ENCODE measurements at regions not wholly inside any gene's neighbourhood (a gene's known extent, or its start where the extent isn't known, plus 50 kb on each side); places are given as distances from the start of the nearest gene placed in this dataset.

DNA sequence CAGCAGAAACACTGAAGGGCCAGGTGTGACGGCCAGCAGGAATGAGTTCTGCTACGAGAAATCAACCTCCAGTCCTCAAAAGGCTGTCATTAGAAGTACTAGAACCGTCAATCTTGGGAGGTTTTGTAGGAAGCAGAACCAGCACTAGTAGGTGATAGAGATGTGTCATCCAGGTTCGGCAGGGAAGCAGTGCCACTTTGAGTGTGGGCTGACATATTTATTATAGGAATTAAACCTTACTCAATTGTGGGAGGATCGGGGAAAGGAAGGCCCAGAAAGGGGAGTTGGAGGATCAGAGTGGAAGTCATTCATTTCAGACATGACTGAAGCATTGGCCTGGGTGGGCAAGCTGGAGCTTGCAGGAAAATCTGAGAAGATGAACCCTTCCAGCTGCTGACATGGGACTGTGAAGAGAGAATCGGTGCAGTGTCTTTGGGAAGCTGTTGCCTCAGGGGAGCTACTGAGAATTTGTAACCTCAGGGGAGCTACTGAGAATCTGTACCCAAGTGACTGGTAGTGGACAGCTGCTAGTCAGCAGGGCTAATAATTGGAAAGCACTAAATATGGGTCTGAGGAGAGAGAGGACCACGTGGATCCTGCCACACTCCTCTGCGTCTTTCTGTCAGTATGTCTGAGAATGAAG, 177.4 kb downstream of the SPRY1 start:
- DNase-seq (ENCODE audit: low read depth) = no peak

DNA sequence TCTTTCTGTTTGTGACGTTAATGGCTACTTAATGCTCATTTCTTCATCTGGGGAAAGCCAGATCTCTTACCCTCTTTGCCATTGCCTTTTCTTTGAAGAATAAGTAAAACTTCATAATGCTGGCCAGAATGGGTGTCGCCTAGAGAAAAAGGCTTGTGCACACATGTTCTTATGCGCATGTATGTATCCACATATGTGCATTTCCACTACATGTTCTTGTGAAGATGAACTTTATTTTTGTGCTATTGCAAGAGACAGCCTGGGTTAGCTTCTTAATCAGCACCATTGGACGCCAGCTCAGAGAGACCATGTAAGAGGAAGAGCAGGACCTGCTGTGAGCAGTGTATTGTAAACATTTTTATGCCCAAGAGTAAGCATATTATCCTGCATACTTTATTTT, 178.7 kb downstream of the SPRY1 start:
- DNase-seq (ENCODE audit: low read depth) = no peak

DNA sequence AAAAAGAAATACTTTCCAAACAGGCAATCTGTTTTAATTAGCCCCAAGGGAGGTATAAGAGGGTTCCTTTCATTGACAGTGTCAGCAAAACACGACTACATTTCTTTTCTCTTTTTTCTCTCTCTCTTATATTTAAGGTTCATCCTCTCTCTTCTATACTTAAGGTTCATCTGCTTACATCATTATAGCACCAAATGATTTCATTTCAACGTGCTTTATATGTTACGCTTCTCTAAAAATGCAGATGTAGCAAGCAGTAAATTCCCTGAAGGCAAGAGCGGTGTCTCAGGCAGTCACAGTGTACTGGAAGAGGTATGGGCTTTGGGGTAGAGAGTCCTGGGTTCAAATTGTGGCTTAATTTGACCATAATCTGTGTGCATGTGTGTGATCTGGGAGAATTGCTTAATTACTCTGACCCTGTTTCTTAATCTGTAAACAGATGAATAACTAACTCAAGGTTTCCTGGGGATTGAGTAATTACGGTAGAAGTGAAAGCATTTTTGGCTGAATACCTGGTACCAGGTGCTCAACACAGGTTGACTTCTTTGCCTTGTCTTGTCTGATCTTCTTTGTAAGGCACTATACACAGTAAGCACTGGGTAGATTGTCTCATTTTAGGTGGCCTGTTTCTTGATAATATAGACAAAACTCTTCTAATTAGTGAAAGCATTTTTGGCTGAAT, 180.8 kb downstream of the SPRY1 start:
- DNase-seq (ENCODE audit: low read depth) = no peak

- no peak for DNase-seq (ENCODE audit: low read depth)
Measured at GRCh38 chr4:123578276-123579029, 181.9 kb downstream of the SPRY1 start.

DNA sequence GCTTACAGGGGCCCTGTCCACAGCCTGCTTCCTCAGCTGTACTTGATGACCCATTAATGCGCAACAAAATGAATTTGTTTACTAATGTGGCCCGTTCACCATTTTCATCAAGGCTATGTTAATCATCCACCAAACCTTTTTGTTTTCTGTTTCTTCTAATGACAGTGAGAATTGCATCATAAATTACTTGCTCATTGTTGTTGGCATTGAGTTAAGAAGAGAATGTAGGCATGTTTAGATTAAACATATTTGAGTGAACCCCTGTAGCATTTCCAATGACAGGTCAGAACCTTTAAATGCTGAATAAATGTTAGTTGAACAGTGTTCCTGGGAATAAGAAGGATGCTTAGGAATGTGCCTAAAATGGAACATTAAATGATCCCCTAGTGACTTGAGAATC, 183.4 kb downstream of the SPRY1 start:
- DNase-seq (ENCODE audit: low read depth) = peak; percentile 45

DNA sequence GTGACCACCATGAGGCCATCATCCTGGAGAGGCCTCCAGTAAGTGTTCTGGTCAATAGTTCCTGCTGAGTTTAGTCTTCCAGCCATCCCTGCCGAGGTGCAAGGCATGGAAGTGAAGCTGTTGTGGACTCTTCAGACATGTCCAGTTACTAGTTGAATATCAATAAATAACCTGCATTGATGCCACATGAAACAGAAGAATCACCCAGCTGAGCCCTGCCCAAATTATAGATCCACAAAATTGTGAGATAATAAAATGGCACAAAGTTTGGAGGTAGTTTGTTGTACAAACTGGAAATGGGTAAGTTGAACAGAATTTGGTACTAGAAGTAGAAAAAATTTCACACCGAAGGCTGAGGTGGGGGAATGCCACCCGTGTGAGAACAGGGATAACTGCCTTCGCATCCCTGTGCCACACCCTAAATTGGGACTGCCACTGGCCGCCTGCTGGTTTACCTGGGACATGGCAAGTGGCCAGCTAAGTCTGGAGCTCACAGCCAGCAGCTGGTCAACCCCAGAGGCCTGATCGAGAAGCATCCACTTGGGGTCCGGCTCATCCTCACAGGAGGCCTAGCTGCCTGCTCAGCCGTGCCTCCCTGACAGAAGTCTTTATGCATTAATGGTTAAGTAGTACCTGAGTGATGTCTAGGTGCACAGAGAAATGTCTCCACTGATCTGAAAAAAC, 184.5 kb downstream of the SPRY1 start:
- no peak for DNase-seq (ENCODE audit: low read depth)

- no peak for DNase-seq (ENCODE audit: low read depth)
Measured at GRCh38 chr4:123581802-123582201, 185.2 kb downstream of the SPRY1 start.

DNA sequence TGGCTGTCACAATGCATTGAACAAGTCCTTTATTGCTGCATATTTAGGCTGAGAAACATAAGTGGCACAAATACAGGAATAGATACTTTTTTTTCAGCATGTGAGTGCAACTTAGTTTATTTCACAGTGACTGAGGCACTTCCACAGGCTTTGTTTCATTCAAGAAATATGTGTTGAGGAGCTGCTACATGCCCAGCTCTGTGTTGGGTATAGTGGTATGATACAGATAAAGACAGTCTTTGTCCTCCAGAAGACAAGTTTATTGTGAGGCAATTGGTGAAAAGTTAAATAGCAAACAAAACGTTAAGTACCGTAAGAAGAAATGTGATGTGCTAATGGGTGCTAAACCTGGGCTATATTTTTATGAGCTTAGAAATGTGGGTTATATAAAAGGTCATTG, 186.4 kb downstream of the SPRY1 start:
- no peak for DNase-seq (ENCODE audit: low read depth)

DNA sequence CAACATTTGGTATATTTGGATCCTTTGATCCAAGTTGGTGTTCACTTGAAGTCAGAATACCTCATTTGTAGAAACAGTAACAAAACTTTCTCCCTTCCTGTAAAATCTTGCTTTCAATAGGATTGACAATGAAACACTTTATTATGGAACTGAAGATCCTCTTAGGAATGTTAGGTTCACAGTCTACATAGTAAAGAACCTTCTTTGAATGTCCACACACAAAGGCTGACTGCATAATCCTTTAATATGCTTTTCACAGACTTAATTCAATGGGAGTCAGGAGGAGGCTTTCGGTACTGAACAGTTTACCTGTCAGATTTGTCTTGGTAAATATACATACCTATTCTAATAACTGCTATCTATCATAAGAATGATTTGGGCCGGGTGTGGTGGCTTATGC, 188.5 kb downstream of the SPRY1 start:
- DNase-seq (ENCODE audit: low read depth) = no peak

DNA sequence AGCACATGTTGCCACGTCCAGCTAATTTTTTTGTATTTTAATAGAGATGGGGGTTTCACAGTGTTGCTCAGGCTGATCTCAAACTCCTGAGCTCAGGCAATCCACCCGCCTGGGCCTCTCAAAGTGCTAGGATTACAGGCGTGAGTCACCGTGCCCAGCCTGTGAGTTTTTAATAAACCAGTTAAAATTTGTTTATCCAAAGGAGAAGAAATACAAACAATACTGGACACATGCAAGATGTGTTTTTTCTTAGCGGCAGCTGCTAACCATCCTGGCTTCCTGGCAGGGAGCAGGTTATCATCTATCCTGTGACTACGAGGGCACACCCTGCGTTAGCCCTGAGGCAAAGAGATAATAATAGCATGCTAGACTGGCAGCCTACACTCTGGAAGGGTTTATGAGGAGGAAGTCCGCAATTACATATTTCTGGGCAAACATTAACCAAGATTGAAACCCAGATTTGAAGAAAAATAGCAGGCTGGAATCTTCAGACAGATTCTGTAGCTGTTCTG, 191.4 kb downstream of the SPRY1 start:
- DNase-seq (ENCODE audit: low read depth) = peak; percentile 93

DNA sequence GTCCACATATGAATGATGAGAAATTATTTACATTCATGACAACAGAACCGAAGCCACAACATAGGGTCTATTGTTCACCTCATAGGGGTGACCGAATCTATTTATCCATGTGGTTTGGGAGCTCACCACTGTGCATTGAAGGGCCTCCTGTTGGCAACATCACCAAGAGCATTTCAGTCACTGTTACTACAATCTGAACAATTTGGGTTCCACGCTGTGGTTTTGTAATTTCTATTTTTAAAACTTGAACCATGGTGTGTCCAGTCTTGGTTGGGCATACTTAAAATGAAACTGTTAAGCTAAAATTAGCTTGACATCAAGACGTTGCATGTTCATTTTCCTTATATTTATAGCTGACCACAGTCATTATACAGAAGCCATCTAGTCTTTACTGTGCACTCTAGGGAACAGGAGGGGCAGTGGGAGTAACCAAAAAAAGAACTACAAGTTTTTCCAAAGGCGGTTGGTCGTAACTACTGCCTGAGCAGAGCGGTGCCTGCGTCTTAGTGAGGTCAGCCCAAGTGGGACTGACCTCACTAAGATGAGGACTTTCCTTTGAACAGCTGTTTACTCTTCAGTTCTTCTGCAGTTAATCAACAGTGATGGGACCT, 192.1 kb downstream of the SPRY1 start:
- peak; percentile 83 for DNase-seq (ENCODE audit: low read depth)

DNA sequence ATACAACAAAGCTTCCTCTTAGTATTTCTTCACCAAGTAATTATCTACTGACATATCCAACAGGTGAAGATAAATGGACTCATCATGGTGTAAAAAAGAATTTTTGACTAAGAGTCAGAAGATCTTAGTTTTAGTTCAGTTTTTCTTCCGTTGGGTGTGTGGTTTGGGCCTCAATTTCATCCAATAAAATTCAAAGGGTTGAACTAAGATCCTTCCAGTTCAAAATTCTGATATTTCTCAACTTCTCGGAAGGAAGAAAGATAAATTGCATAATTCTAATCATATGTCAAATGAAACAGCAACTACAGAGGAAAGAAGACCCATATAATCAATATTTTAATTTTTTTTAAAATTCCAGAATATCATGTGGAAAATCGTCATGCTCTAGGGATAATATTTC, 192.7 kb downstream of the SPRY1 start:
- no peak for DNase-seq (ENCODE audit: low read depth)

GRCh38 chr4:123591875-123592274, 195.3 kb downstream of the SPRY1 start:
- no peak for DNase-seq (ENCODE audit: low read depth)

- DNase-seq (ENCODE audit: low read depth) = no peak
Measured at GRCh38 chr4:123593655-123594054, 197.1 kb downstream of the SPRY1 start.

GRCh38 chr4:123596805-123597204, 200.2 kb downstream of the SPRY1 start:
- no peak for DNase-seq (ENCODE audit: low read depth)

DNA sequence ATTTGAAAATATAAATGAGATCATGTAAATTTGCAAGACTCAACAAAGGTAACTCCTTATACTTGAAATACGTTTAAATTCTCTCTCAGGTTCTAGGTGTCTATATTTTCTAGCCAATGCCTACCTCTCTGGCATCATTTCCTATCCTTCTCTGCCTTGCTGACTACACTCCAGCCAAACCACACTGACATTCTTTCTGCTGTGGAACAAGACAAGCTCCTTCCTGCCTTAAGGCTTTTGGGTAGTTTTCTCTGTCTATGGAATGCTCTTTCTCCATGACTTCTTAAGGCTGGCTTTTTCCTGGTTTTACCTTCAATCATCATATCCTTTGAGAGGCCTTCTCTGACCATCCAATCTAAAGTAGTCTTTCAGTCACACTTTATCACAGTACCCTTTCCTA, 201.0 kb downstream of the SPRY1 start:
- DNase-seq (ENCODE audit: low read depth) = peak; percentile 68

GRCh38 chr4:123598331-123598730, 201.7 kb downstream of the SPRY1 start:
- no peak for DNase-seq (ENCODE audit: low read depth)

DNA sequence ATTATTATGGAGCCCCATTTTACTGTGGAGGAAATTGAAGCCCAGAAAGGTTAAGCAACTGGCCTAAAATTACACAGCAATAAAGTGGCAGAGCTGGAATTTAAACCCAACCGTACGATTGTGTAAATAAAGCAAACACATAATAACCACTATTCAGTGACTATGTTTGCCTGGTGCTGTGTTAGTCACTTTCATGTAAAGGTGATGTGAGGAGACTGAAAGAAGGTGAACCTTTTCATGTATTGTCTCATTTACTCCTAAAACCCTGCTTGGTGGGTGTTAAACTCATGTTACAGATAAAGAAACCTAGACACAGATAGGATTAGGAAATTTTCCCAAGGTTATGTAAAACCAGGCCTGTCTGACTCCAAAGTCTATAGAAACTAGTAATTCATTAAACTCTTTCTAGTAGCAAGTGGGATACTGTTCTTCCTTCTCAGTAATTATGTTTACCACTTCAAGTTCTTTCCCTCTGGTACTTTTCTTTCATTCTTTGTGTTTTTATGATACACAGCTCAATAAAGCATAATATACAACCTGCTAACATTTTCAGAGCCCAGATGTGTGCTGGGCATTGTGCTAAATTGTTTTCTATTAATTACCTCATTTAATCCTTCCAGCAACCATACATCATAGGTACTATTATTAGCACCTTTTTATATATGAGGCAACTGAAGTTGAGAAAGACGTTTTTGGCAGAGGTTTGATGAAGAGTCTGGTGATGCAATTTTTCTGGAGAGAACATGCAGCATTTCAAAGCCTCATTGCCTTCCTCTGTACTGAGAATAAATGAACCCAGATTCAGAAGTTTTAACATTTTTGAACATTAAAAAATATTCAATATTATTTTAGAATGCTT, 202.7 kb downstream of the SPRY1 start:
- DNase-seq (ENCODE audit: low read depth) = peak; percentile 33

- peak; percentile 43 for DNase-seq (ENCODE audit: low read depth)
Measured at GRCh38 chr4:123599920-123600810, 203.6 kb downstream of the SPRY1 start.
